ENCODE measurements at regions not wholly inside any gene's neighbourhood (a gene's known extent, or its start where the extent isn't known, plus 50 kb on each side); places are given as distances from the start of the nearest gene placed in this dataset.

DNA sequence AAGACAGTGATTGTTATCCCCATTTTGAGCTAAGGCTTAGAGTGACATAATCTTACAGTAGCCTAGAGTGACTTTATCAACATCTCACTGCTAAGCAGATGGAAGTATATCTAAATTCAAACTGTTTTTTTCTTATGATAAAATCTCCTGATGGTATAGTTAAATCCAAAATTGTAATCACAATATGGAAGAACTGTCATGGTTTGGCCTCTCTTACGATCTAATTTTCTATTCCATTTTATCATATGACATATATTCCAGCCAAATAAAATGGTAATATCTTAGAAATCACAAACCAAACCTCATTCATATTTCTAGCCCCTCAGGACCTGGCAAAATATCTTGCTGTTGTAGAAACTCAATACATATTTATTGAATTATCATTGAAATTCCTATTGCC lies 864.7 kb downstream of the SLC6A15 start (continued):
- TF ChIP-seq, protein P1, sequence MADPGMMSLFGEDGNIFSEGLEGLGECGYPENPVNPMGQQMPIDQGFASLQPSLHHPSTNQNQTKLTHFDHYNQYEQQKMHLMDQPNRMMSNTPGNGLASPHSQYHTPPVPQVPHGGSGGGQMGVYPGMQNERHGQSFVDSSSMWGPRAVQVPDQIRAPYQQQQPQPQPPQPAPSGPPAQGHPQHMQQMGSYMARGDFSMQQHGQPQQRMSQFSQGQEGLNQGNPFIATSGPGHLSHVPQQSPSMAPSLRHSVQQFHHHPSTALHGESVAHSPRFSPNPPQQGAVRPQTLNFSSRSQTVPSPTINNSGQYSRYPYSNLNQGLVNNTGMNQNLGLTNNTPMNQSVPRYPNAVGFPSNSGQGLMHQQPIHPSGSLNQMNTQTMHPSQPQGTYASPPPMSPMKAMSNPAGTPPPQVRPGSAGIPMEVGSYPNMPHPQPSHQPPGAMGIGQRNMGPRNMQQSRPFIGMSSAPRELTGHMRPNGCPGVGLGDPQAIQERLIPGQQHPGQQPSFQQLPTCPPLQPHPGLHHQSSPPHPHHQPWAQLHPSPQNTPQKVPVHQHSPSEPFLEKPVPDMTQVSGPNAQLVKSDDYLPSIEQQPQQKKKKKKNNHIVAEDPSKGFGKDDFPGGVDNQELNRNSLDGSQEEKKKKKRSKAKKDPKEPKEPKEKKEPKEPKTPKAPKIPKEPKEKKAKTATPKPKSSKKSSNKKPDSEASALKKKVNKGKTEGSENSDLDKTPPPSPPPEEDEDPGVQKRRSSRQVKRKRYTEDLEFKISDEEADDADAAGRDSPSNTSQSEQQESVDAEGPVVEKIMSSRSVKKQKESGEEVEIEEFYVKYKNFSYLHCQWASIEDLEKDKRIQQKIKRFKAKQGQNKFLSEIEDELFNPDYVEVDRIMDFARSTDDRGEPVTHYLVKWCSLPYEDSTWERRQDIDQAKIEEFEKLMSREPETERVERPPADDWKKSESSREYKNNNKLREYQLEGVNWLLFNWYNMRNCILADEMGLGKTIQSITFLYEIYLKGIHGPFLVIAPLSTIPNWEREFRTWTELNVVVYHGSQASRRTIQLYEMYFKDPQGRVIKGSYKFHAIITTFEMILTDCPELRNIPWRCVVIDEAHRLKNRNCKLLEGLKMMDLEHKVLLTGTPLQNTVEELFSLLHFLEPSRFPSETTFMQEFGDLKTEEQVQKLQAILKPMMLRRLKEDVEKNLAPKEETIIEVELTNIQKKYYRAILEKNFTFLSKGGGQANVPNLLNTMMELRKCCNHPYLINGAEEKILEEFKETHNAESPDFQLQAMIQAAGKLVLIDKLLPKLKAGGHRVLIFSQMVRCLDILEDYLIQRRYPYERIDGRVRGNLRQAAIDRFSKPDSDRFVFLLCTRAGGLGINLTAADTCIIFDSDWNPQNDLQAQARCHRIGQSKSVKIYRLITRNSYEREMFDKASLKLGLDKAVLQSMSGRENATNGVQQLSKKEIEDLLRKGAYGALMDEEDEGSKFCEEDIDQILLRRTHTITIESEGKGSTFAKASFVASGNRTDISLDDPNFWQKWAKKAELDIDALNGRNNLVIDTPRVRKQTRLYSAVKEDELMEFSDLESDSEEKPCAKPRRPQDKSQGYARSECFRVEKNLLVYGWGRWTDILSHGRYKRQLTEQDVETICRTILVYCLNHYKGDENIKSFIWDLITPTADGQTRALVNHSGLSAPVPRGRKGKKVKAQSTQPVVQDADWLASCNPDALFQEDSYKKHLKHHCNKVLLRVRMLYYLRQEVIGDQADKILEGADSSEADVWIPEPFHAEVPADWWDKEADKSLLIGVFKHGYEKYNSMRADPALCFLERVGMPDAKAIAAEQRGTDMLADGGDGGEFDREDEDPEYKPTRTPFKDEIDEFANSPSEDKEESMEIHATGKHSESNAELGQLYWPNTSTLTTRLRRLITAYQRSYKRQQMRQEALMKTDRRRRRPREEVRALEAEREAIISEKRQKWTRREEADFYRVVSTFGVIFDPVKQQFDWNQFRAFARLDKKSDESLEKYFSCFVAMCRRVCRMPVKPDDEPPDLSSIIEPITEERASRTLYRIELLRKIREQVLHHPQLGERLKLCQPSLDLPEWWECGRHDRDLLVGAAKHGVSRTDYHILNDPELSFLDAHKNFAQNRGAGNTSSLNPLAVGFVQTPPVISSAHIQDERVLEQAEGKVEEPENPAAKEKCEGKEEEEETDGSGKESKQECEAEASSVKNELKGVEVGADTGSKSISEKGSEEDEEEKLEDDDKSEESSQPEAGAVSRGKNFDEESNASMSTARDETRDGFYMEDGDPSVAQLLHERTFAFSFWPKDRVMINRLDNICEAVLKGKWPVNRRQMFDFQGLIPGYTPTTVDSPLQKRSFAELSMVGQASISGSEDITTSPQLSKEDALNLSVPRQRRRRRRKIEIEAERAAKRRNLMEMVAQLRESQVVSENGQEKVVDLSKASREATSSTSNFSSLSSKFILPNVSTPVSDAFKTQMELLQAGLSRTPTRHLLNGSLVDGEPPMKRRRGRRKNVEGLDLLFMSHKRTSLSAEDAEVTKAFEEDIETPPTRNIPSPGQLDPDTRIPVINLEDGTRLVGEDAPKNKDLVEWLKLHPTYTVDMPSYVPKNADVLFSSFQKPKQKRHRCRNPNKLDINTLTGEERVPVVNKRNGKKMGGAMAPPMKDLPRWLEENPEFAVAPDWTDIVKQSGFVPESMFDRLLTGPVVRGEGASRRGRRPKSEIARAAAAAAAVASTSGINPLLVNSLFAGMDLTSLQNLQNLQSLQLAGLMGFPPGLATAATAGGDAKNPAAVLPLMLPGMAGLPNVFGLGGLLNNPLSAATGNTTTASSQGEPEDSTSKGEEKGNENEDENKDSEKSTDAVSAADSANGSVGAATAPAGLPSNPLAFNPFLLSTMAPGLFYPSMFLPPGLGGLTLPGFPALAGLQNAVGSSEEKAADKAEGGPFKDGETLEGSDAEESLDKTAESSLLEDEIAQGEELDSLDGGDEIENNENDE (IDR thresholded peaks at IDR 0.05; ENCODE audit: insufficient replicate concordance, low read length): no peak
- TF ChIP-seq EGR1 (IDR thresholded peaks at IDR 0.05; ENCODE audit: borderline replicate concordance, low read depth, low read length) (no peak), CREB1 (IDR thresholded peaks at IDR 0.05) (no peak), RFX5 (IDR thresholded peaks at IDR 0.05; ENCODE audit: borderline replicate concordance, low read depth, low read length) (no peak), TEAD4 (IDR thresholded peaks at IDR 0.05; ENCODE audit: low read depth, low read length) (no peak), JUN (IDR thresholded peaks at IDR 0.05; ENCODE audit: low read depth, low read length) (no peak), BCL11A (IDR thresholded peaks at IDR 0.05; ENCODE audit: low read depth in 2 of 2, low read length in 2 of 2) (no peak), GTF2F1 (IDR thresholded peaks at IDR 0.05; ENCODE audit: borderline replicate concordance, low read depth, low read length) (no peak)
- TF ChIP-seq, protein P2, sequence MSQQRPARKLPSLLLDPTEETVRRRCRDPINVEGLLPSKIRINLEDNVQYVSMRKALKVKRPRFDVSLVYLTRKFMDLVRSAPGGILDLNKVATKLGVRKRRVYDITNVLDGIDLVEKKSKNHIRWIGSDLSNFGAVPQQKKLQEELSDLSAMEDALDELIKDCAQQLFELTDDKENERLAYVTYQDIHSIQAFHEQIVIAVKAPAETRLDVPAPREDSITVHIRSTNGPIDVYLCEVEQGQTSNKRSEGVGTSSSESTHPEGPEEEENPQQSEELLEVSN (IDR thresholded peaks at IDR 0.05): no peak

All from H1 (cell line).